Muscle of leg (tissue), 3 donors: ENCODE measurements at regions not wholly inside any gene's neighbourhood (a gene's known extent, or its start where the extent isn't known, plus 50 kb on each side); places are given as distances from the start of the nearest gene placed in this dataset.

Source experiments
- DNase-seq: peaks from one replicate; pipeline ENCODE4 v3.0.0; 2013
- H3K27ac ChIP-seq: one replicate; pipeline ENCODE4 v1.5.1; 2013; ENCODE audit warnings: mild to moderate bottlenecking, low read length, control low read depth
- H3K27me3 ChIP-seq: one replicate; pipeline ENCODE4 v1.6.1; 2013; ENCODE audit warnings: low read length; ENCODE audit not compliant: control insufficient read depth, insufficient read depth
- H3K36me3 ChIP-seq: one replicate; pipeline ENCODE4 v1.6.1; 2013; ENCODE audit warnings: low read length; ENCODE audit not compliant: control insufficient read depth, insufficient read depth
- H3K4me1 ChIP-seq: one replicate; pipeline ENCODE4 v1.6.1; 2013; ENCODE audit warnings: low read length; ENCODE audit not compliant: control insufficient read depth, insufficient read depth
- H3K4me3 ChIP-seq: one replicate; pipeline ENCODE4 v1.5.1; 2013; ENCODE audit warnings: low read length, control low read depth
- H3K9me3 ChIP-seq: replicated peaks from 2 replicates; pipeline ENCODE4 v1.6.1; 2013; ENCODE audit warnings: low read depth, low read length; ENCODE audit not compliant: control insufficient read depth
- WGBS: methylation state at CpG from one replicate; pipeline ENCODE4 v1.1.5; 2013; ENCODE audit warnings: missing lambda C conversion rate; ENCODE audit not compliant: insufficient coverage; 5-methylcytosine and 5-hydroxymethylcytosine counted together

DNA sequence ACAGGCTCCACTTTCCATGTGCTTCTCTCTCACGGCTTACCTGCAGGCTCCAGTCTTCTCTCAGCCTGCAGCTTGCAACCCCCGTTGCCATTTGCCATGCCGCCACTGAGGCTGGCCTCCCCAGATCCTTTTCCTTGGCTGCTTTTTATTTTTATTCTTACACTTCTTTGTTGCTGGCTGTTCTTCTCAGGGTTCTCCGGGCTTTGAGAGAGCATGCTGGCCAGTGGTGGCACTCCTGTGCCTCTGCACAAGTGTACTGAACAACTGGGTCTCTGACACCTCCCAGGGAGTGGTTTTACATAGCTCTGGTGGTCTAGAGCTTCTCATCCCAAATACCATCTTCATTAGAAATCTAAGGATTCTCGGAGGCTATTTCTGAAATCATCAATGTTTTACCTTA, 241.7 kb upstream of the MTNR1B start:
- Histone ChIP-seq H3K27me3 (no peaks in the 10 kb centered on the region), H3K4me3 (no peak overlapping the region), H3K4me1 (no peaks in the 10 kb centered on the region), H3K9me3 (no peaks in the 10 kb centered on the region), H3K36me3 (no peaks in the 10 kb centered on the region), H3K27ac (no peak overlapping the region)
- DNase-seq, result no peak
- 76% methylated on average over 3 of the region's 5 CpGs for WGBS

GRCh38 chr11:92728628-92729027, 240.8 kb upstream of the MTNR1B start:
- DNase-seq, result no peak
- no peaks in the 10 kb centered on the region for H3K36me3 ChIP-seq
- WGBS, result 67% methylated on average over 1 of the region's 3 CpGs

DNA sequence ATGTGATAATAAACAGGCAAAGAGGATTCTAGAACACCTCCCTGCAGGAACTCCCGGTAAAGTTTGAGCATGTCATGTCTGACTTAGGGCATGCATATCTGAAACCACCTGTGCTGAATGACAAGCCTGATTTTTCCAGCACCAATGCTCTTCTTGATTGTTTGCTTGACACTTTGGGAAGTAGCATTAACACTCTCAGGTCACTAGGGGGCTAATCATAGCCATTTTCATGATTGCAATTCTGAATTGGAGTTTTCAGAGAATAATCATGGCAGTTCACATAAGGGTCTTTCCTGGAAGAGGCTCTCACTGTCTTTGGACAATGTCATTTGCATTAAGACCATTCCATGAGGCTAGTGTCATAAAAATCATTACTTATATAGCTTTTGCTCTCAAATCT, 234.4 kb upstream of the MTNR1B start:
- Histone ChIP-seq H3K27me3 (no peaks in the 10 kb centered on the region), H3K9me3 (no peaks in the 10 kb centered on the region), H3K4me3 (no peak overlapping the region), H3K27ac (no peak overlapping the region), H3K36me3 (no peaks in the 10 kb centered on the region), H3K4me1 (peaks cover 3% of the 10 kb centered on the region)
- WGBS, result 100% methylated on average over 1 of the region's 1 CpG
- no peak for DNase-seq

More at GRCh38 chr11:92728628-92729027, 240.8 kb upstream of the MTNR1B start:
- no peaks in the 10 kb centered on the region for H3K27me3 ChIP-seq
- no peaks in the 10 kb centered on the region for H3K4me1 ChIP-seq
- no peaks in the 10 kb centered on the region for H3K9me3 ChIP-seq
- H3K27ac ChIP-seq, result no peak overlapping the region
- no peak overlapping the region for H3K4me3 ChIP-seq

DNA sequence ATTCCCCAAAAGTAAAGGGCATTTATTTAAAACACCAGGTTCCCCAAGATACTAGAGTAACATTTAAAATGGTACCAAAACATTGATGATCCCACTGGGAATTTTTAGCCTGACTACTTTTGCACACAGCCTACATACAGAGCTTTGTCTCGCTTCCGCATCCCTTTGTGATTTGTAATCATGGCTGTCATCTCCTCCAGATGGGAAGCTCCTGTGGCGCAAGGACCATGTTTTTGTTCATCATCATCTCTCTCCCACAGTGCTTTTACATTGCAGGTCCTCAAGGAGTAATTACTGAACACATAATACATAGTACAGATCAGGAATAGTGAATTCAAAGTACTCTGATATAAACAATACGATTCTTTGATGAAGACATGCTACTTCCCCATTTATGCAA, 231.2 kb upstream of the MTNR1B start:
- Histone ChIP-seq H3K36me3 (no peaks in the 10 kb centered on the region), H3K4me1 (peaks cover 3% of the 10 kb centered on the region), H3K27me3 (no peaks in the 10 kb centered on the region), H3K27ac (no peak overlapping the region), H3K9me3 (no peaks in the 10 kb centered on the region), H3K4me3 (no peak overlapping the region)
- DNase-seq, result peak; percentile 16
- WGBS, result 82% methylated on average over 3 of the region's 4 CpGs

DNA sequence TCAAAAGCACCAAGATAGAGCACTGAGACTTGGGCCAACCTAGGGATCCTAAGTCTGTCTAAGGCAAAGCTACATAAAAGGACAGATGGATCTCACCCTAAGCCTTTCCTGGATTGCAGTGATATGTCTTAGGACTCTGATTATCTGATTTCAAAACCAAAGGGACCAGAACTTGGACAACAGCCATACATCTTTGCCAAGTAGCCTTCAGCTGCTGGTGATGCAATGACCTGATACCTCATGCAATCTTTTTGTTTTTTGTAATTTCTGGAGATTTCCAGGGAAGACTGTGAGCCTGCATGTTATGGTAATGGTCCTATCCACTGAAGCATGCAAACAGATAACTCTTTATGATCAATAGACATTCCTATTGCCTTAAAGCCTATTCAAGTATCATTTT, 230.4 kb upstream of the MTNR1B start:
- H3K27ac ChIP-seq, result no peak overlapping the region
- peaks cover 5% of the 10 kb centered on the region for H3K4me1 ChIP-seq
- no peak overlapping the region for H3K4me3 ChIP-seq
- H3K27me3 ChIP-seq, result no peaks in the 10 kb centered on the region
- no peaks in the 10 kb centered on the region for H3K36me3 ChIP-seq
- no peaks in the 10 kb centered on the region for H3K9me3 ChIP-seq
- peak; percentile 63 for DNase-seq

DNA sequence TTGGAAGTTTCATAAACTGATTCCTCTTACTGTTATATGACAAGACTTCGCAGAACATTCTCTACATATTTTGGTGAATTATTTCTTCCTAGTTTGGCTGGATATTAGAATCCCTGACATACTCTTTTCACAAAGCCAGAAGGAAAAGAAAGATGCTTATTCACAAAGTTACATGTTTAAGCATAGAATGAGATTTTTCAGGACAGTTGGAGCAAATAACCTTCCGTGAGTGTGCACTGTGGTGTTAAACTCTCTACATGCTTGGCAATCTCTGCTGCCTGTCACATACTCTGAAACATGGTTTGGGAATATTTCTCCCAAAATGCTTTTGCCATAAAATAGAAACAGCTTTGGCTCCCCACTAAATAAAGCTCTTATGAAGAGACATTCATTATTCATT, 230.0 kb upstream of the MTNR1B start:
- DNase-seq, result peak; percentile 44
- no peak overlapping the region for H3K4me3 ChIP-seq
- no CpG with 5 or more reads among the region's 2 CpGs for WGBS

GRCh38 chr11:92740276-92740675, 229.2 kb upstream of the MTNR1B start:
- no peak overlapping the region for H3K4me3 ChIP-seq
- WGBS, result no CpG with 5 or more reads among the region's 2 CpGs

More for the DNA sequence above, 230.0 kb upstream of the MTNR1B start:
- Histone ChIP-seq H3K27ac (no peak overlapping the region), H3K27me3 (no peaks in the 10 kb centered on the region), H3K4me1 (peaks cover 5% of the 10 kb centered on the region), H3K9me3 (no peaks in the 10 kb centered on the region), H3K36me3 (no peaks in the 10 kb centered on the region)

GRCh38 chr11:92744929-92745585, 224.4 kb upstream of the MTNR1B start:
- Histone ChIP-seq H3K9me3 (peaks cover 4% of the 10 kb centered on the region), H3K36me3 (no peaks in the 10 kb centered on the region), H3K4me1 (peaks cover 4% of the 10 kb centered on the region), H3K27me3 (no peaks in the 10 kb centered on the region), H3K4me3 (no peak overlapping the region), H3K27ac (peak overlapping the region; percentile 23)
- peak; percentile 92 for DNase-seq
- 27% methylated on average over 3 of the region's 4 CpGs for WGBS

More at GRCh38 chr11:92740276-92740675, 229.2 kb upstream of the MTNR1B start:
- Histone ChIP-seq H3K36me3 (no peaks in the 10 kb centered on the region), H3K27me3 (no peaks in the 10 kb centered on the region), H3K27ac (no peak overlapping the region), H3K9me3 (no peaks in the 10 kb centered on the region), H3K4me1 (peaks cover 5% of the 10 kb centered on the region)
- DNase-seq, result no peak

DNA sequence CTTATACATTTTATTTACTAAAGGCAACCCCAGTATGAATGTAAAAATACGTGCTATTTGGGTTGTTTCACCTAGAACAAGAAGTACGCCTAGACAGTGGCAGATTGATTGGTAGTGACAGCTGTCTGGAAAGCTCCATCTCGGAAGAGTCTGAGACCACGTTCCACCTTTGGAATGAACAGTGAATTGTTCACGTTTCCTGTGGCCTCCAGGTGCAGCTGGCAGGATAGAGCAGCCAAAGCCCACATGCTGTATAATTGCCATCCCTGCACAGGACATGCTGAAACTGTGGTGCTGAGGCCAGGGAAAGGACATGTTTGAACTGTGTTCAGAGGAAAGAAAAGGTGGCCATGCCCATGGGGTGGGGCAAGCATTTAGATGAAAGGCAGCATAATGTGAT, 218.7 kb upstream of the MTNR1B start:
- no peak overlapping the region for H3K4me3 ChIP-seq
- H3K27me3 ChIP-seq, result no peaks in the 10 kb centered on the region
- peaks cover 4% of the 10 kb centered on the region for H3K9me3 ChIP-seq
- H3K36me3 ChIP-seq, result no peaks in the 10 kb centered on the region
- WGBS, result 69% methylated on average over 5 of the region's 5 CpGs
- no peak for DNase-seq
- H3K4me1 ChIP-seq, result no peaks in the 10 kb centered on the region
- H3K27ac ChIP-seq, result no peak overlapping the region

DNA sequence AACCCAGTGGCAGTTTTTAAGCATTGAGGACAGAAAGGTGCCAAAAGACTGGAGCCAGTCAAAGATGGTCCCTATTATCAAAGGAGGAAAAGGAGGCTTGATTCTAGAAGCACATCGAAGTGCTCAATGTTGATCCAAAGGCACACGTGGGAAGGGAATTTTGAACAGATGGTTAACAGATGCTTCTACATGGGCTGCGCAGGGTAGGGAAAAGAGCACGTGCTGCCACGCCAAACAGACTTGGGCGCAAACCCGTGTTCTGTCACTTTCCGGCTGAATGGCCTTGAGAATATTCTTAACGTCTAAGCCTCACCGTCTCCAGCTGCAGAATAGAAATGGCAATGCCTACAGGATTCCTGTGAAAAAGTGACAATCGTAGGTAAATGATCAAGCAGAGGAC, 217.9 kb upstream of the MTNR1B start:
- Histone ChIP-seq H3K36me3 (no peaks in the 10 kb centered on the region), H3K27ac (no peak overlapping the region), H3K27me3 (no peaks in the 10 kb centered on the region), H3K4me1 (no peaks in the 10 kb centered on the region), H3K4me3 (no peak overlapping the region), H3K9me3 (peaks cover 4% of the 10 kb centered on the region)
- no peak for DNase-seq
- 54% methylated on average over 8 of the region's 11 CpGs for WGBS

DNA sequence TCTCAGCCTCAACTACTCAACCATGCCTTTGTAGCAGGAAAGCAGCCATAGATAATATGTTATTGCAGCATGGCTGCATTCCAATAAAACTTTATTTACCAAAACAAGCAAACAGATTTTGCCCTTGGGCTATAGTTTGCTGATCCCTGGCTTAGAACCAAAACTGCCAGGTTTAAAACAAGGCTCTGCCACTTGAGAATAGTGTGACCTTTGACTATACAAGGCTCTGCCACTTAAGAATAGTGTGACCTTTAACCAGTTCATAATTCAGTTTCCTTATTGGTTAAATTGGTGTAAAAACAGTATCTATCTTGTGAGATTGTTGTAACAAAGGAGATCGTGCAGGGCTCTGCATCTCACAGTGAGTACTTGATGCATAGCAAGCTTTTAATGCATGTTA, 217.3 kb upstream of the MTNR1B start:
- H3K27me3 ChIP-seq, result no peaks in the 10 kb centered on the region
- WGBS, result no CpG with 5 or more reads among the region's 1 CpG

More for the DNA sequence above, 217.3 kb upstream of the MTNR1B start:
- no peak overlapping the region for H3K4me3 ChIP-seq
- no peak for DNase-seq
- no peak overlapping the region for H3K27ac ChIP-seq
- no peaks in the 10 kb centered on the region for H3K36me3 ChIP-seq
- H3K4me1 ChIP-seq, result no peaks in the 10 kb centered on the region
- H3K9me3 ChIP-seq, result peaks cover 3% of the 10 kb centered on the region
